CD8-positive, alpha-beta memory T cell (primary cell): ENCODE measurements at regions not wholly inside any gene's neighbourhood (a gene's known extent, or its start where the extent isn't known, plus 50 kb on each side); places are given as distances from the start of the nearest gene placed in this dataset.

Source experiments
- CTCF ChIA-PET: fragments of 350-600 bp; sonication (Branson Sonifier 250); formaldehyde crosslinking; loops from one replicate; lab custom pipeline; 2021; ENCODE audit warnings: antibody characterized with exemption; lab: Charles Lee
- POLR2A ChIA-PET: fragments of 350-600 bp; sonication (Branson Sonifier 250); formaldehyde crosslinking; loops from one replicate; lab custom pipeline; 2021; ENCODE audit warnings: antibody characterized with exemption; lab: Charles Lee
- DNase-seq, 5 donors: peaks; one replicate each; pipeline versions ENCODE4 v3.0.0 to v3.0.0-alpha.2; 2020 to 2022; ENCODE audit warnings: mixed read lengths in 1 of 5
- H3K27ac ChIP-seq: one replicate; pipeline ENCODE4 v1.7.0; 2013; ENCODE audit warnings: low read depth, mild to moderate bottlenecking, low read length, moderate library complexity
- H3K27me3 ChIP-seq: 2 replicates; pipeline ENCODE4 v1.7.0; 2013; ENCODE audit warnings: low read length, mild to moderate bottlenecking; ENCODE audit not compliant: insufficient read depth, poor library complexity, severe bottlenecking
- H3K36me3 ChIP-seq: 2 replicates; pipeline ENCODE4 v1.7.0; 2013; ENCODE audit warnings: mild to moderate bottlenecking, low read length, moderate library complexity; ENCODE audit not compliant: insufficient read depth
- H3K4me1 ChIP-seq: 2 replicates; pipeline ENCODE4 v1.7.0; 2013; ENCODE audit warnings: mild to moderate bottlenecking, low read length, moderate library complexity; ENCODE audit not compliant: insufficient read depth
- H3K4me3 ChIP-seq: 2 replicates; pipeline ENCODE4 v1.7.0; 2013; ENCODE audit warnings: mild to moderate bottlenecking, low read length
- H3K9me3 ChIP-seq: 2 replicates; pipeline ENCODE4 v1.7.0; 2013; ENCODE audit warnings: mild to moderate bottlenecking, low read length
- H3K27ac Mint-ChIP-seq, 8 donors: one replicate each; pipeline ENCODE4 v1.8.0; 2020 to 2021; ENCODE audit warnings: mixed read lengths in 8 of 8, mild to moderate bottlenecking in 6 of 8, inconsistent platforms in 3 of 8, moderate library complexity in 3 of 8
- H3K27me3 Mint-ChIP-seq, 2 donors: one replicate each; pipeline ENCODE4 v1.8.0; 2020 to 2021; ENCODE audit warnings: mixed read lengths in 2 of 2, mild to moderate bottlenecking in 1 of 2, moderate library complexity in 1 of 2
- H3K36me3 Mint-ChIP-seq, 3 donors: one replicate each; pipeline ENCODE4 v1.8.0; 2020 to 2021; ENCODE audit warnings: mixed read lengths in 3 of 3, inconsistent platforms in 1 of 3, mild to moderate bottlenecking in 1 of 3
- H3K4me1 Mint-ChIP-seq, 3 donors: one replicate each; pipeline ENCODE4 v1.8.0; 2020 to 2021; ENCODE audit warnings: mixed read lengths in 3 of 3, inconsistent platforms in 1 of 3, mild to moderate bottlenecking in 1 of 3
- H3K4me3 Mint-ChIP-seq, 7 donors: one replicate each; pipeline ENCODE4 v1.8.0; 2020 to 2021; ENCODE audit warnings: mixed read lengths in 7 of 7, mild to moderate bottlenecking in 6 of 7, moderate library complexity in 4 of 7, inconsistent platforms in 2 of 7
- H3K9me3 Mint-ChIP-seq, 5 donors: one replicate each; pipeline ENCODE4 v1.8.0; 2020 to 2022; ENCODE audit warnings: mixed read lengths in 5 of 5, mild to moderate bottlenecking in 3 of 5, moderate library complexity in 2 of 5, inconsistent platforms in 1 of 5

DNA sequence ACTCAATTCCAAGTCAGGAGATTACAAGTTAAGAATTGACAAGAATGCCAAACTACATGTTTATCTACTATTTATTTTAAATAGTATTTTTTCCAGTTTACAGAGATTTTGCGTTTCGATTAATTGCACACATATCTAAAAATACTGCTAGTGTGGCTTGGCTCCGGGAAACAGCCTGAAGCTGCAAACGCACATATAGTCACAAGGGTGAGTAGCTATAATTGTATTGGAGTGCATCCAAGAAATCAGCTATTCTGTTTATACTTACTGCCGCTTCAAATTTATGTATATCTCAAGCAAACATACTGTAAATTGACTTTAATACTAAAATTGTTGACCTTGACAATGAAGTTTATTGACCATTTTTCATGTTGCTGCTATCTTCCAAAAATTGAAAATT is 77.0 kb upstream of the PLSCR5 start:
- Mint-ChIP-seq H3K9me3 (peaks cover 0 to 2% (median 0%) of the 10 kb centered on the region in 5 donors), H3K4me3 (no peak overlapping the region), H3K4me1 (no peaks in the 10 kb centered on the region), H3K27ac (no peak overlapping the region), H3K27me3 (no peaks in the 10 kb centered on the region), H3K36me3 (peaks cover 0 to 1% (median 0%) of the 10 kb centered on the region in 3 donors)
- H3K4me3 ChIP-seq, result no peak overlapping the region
- no peaks in the 10 kb centered on the region for H3K4me1 ChIP-seq
- H3K9me3 ChIP-seq, result no peaks in the 10 kb centered on the region
- no peak overlapping the region for H3K27ac ChIP-seq
- H3K27me3 ChIP-seq, result no peaks in the 10 kb centered on the region
- DNase-seq, result no peak
- POLR2A ChIA-PET, result no interaction called here
- CTCF ChIA-PET, result no interaction called here
- H3K36me3 ChIP-seq, result no peaks in the 10 kb centered on the region

GRCh38 chr3:146680617-146681016 is 75.5 kb upstream of the PLSCR5 start:
- H3K27me3 ChIP-seq, result no peaks in the 10 kb centered on the region
- no peaks in the 10 kb centered on the region for H3K4me1 Mint-ChIP-seq
- no peak overlapping the region for H3K27ac ChIP-seq
- no peak overlapping the region for H3K4me3 ChIP-seq
- H3K4me3 Mint-ChIP-seq, result no peak overlapping the region
- H3K27me3 Mint-ChIP-seq, result peaks cover 0 to 2% of the 10 kb centered on the region in 2 donors
- H3K9me3 Mint-ChIP-seq, result peaks cover 0 to 3% (median 0%) of the 10 kb centered on the region in 5 donors
- DNase-seq, result no peak
- POLR2A ChIA-PET, result no interaction called here
- H3K4me1 ChIP-seq, result no peaks in the 10 kb centered on the region
- H3K27ac Mint-ChIP-seq, result no peak overlapping the region
- no peaks in the 10 kb centered on the region for H3K9me3 ChIP-seq
- H3K36me3 ChIP-seq, result no peaks in the 10 kb centered on the region
- no peaks in the 10 kb centered on the region for H3K36me3 Mint-ChIP-seq
- CTCF ChIA-PET, result no interaction called here

DNA sequence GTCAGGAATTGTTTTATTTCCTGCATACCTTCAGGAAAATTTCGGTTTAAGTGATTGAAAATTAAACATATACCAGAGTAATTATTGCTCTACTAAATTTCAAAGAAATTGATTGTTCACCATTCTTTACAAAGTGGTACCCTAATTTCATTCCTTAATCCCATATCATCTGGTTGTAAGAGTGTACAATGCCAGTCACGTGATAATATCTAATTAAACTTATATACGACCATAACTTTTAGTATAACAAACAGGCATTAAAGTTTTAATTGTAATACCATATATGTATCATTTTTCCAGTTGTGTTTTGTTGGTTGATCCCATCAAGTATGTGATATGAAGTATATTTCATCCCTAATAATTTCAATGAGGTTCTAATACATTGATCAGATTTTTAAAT is 74.8 kb upstream of the PLSCR5 start:
- H3K36me3 Mint-ChIP-seq, result no peaks in the 10 kb centered on the region
- peaks cover 0 to 2% of the 10 kb centered on the region in 2 donors for H3K27me3 Mint-ChIP-seq
- CTCF ChIA-PET, result no interaction called here

DNA sequence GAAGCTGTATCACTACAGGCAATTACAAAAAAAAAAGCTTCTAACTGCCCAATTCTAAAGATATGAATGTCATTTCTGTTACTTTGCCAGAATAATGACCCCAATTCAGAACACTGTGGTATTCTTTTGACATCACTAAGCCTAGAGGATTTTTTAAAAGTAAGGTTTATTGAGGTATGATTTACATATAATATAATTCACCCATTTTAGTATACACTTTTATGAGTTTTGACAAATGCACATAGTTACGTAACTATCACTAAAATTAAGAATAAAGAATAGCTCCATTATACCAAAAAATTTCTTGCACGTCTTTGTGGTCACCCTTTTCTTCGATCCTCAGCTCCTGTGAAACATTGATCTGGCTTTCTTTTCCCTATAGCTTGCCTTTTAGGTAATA is 74.0 kb upstream of the PLSCR5 start:
- no peak for DNase-seq
- no peak overlapping the region for H3K27ac ChIP-seq
- H3K4me3 Mint-ChIP-seq, result no peak overlapping the region
- no peaks in the 10 kb centered on the region for H3K4me1 ChIP-seq
- CTCF ChIA-PET, result no interaction called here
- peaks cover 0 to 2% of the 10 kb centered on the region in 2 donors for H3K27me3 Mint-ChIP-seq
- POLR2A ChIA-PET, result no interaction called here
- H3K36me3 ChIP-seq, result no peaks in the 10 kb centered on the region
- H3K9me3 Mint-ChIP-seq, result peaks cover 0 to 3% (median 0%) of the 10 kb centered on the region in 5 donors
- no peak overlapping the region for H3K4me3 ChIP-seq
- no peaks in the 10 kb centered on the region for H3K4me1 Mint-ChIP-seq
- H3K9me3 ChIP-seq, result no peaks in the 10 kb centered on the region
- no peaks in the 10 kb centered on the region for H3K36me3 Mint-ChIP-seq
- no peak overlapping the region for H3K27ac Mint-ChIP-seq
- H3K27me3 ChIP-seq, result no peaks in the 10 kb centered on the region

More for the DNA sequence above, 74.8 kb upstream of the PLSCR5 start:
- Histone ChIP-seq H3K27ac (no peak overlapping the region), H3K9me3 (no peaks in the 10 kb centered on the region), H3K36me3 (no peaks in the 10 kb centered on the region), H3K4me3 (no peak overlapping the region), H3K27me3 (no peaks in the 10 kb centered on the region), H3K4me1 (no peaks in the 10 kb centered on the region)
- Mint-ChIP-seq H3K4me3 (no peak overlapping the region), H3K27ac (no peak overlapping the region), H3K4me1 (no peaks in the 10 kb centered on the region), H3K9me3 (peaks cover 0 to 3% (median 0%) of the 10 kb centered on the region in 5 donors)
- DNase-seq, result no peak
- POLR2A ChIA-PET, result no interaction called here

GRCh38 chr3:146672941-146673340 is 67.8 kb upstream of the PLSCR5 start:
- peaks cover 0 to 2% of the 10 kb centered on the region in 2 donors for H3K27me3 Mint-ChIP-seq
- CTCF ChIA-PET, result no interaction called here
- DNase-seq, result no peak
- H3K9me3 Mint-ChIP-seq, result peaks cover 0 to 3% (median 0%) of the 10 kb centered on the region in 5 donors
- H3K4me1 Mint-ChIP-seq, result no peaks in the 10 kb centered on the region
- no peak overlapping the region for H3K27ac Mint-ChIP-seq
- H3K27ac ChIP-seq, result no peak overlapping the region
- no peaks in the 10 kb centered on the region for H3K4me1 ChIP-seq
- no peaks in the 10 kb centered on the region for H3K36me3 Mint-ChIP-seq
- no peaks in the 10 kb centered on the region for H3K27me3 ChIP-seq
- no peaks in the 10 kb centered on the region for H3K36me3 ChIP-seq
- H3K4me3 Mint-ChIP-seq, result no peak overlapping the region
- no peak overlapping the region for H3K4me3 ChIP-seq
- POLR2A ChIA-PET, result no interaction called here
- H3K9me3 ChIP-seq, result no peaks in the 10 kb centered on the region

GRCh38 chr3:146664403-146664802 is 59.3 kb upstream of the PLSCR5 start:
- Histone ChIP-seq H3K36me3 (no peaks in the 10 kb centered on the region), H3K27me3 (no peaks in the 10 kb centered on the region), H3K9me3 (no peaks in the 10 kb centered on the region), H3K4me3 (no peak overlapping the region), H3K4me1 (no peaks in the 10 kb centered on the region), H3K27ac (no peak overlapping the region)
- no peaks in the 10 kb centered on the region for H3K36me3 Mint-ChIP-seq
- DNase-seq, result no peak
- no peak overlapping the region for H3K4me3 Mint-ChIP-seq
- ChIA-PET POLR2A (no interaction called here), CTCF (no interaction called here)
- H3K27ac Mint-ChIP-seq, result no peak overlapping the region
- peaks cover 0 to 3% of the 10 kb centered on the region in 2 donors for H3K27me3 Mint-ChIP-seq
- H3K9me3 Mint-ChIP-seq, result peaks cover 0 to 8% (median 3%) of the 10 kb centered on the region in 5 donors
- no peaks in the 10 kb centered on the region for H3K4me1 Mint-ChIP-seq

DNA sequence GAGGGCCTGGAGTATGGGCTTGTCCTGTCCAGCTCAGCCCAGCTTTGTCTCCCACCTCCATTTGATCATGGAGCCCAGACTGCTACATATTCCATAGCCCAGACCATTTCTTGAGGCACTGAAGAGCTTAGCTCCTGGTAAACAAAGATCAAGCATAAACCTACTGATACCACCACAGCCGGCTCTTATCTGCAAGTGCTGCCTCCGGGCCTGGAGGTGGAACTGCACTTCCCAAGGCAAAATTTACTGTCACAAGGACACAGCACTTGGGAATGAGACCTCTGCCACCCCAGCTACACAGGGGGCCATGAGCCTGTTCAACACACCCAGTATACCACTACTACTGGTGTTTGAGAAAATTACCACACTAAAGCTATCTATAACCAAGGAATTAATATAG is 53.7 kb upstream of the PLSCR5 start:
- CTCF ChIA-PET, result no interaction called here
- no peak for DNase-seq

DNA sequence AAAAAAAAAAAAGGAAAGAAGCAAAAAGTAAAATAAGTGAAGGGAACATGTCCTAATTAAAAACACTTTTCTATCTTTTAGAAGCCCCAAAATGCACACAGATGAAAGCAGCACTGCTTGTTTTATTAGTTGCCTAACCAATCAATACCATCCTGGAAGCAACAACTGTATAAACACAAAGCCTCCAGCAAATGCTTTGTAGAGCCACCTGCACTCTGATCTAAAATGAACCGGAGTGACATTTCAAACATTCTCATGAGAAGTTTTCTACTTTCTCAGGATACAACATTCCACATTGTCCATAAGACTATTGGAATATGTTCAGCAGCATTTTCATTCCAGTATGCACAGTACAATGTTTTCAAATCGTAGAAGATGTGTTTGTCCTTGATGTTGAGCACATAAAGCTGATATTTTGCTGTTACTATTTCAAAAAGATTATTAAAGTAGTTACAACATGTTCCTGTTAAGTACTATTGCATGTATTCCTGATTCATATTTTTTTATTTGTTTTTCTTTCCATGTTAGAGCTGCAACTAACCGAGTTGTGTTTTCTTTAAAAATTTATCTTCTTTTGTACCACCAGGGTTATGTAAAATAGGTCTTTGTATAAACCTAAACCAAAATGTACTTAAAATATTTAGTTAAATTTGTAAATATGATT is 50.3 kb upstream of the PLSCR5 start:
- no peak overlapping the region for H3K4me3 Mint-ChIP-seq
- H3K9me3 Mint-ChIP-seq, result peaks cover 0 to 7% (median 5%) of the 10 kb centered on the region in 5 donors
- no peak for DNase-seq
- no peak overlapping the region for H3K4me3 ChIP-seq
- H3K36me3 ChIP-seq, result no peaks in the 10 kb centered on the region
- H3K27me3 ChIP-seq, result no peaks in the 10 kb centered on the region
- H3K27me3 Mint-ChIP-seq, result no peaks in the 10 kb centered on the region
- H3K4me1 ChIP-seq, result no peaks in the 10 kb centered on the region
- POLR2A ChIA-PET, result no interaction called here
- no peaks in the 10 kb centered on the region for H3K9me3 ChIP-seq
- H3K4me1 Mint-ChIP-seq, result no peaks in the 10 kb centered on the region
- H3K27ac Mint-ChIP-seq, result no peak overlapping the region
- no peak overlapping the region for H3K27ac ChIP-seq
- no peaks in the 10 kb centered on the region for H3K36me3 Mint-ChIP-seq
- CTCF ChIA-PET, result no interaction called here

More for the DNA sequence above, 53.7 kb upstream of the PLSCR5 start:
- Mint-ChIP-seq H3K36me3 (no peaks in the 10 kb centered on the region), H3K4me3 (no peak overlapping the region), H3K9me3 (peaks cover 0 to 11% (median 6%) of the 10 kb centered on the region in 5 donors), H3K27me3 (peaks cover 0 to 3% of the 10 kb centered on the region in 2 donors), H3K27ac (no peak overlapping the region), H3K4me1 (no peaks in the 10 kb centered on the region)
- Histone ChIP-seq H3K9me3 (no peaks in the 10 kb centered on the region), H3K4me3 (no peak overlapping the region), H3K27me3 (no peaks in the 10 kb centered on the region), H3K36me3 (no peaks in the 10 kb centered on the region), H3K4me1 (no peaks in the 10 kb centered on the region), H3K27ac (no peak overlapping the region)
- POLR2A ChIA-PET, result no interaction called here
